SK-N-SH treated with all-trans-retinoic acid at 6 μM for 48 hours (cell line): ENCODE measurements at regions not wholly inside any gene's neighbourhood (a gene's known extent, or its start where the extent isn't known, plus 50 kb on each side); places are given as distances from the start of the nearest gene placed in this dataset.

ENCODE experiments used
- ATAC-seq: fragments of 200-7000 bp; cut with Tn5 transposase; 3 replicates; pipeline ENCODE4 v1.9.1; 2020; ENCODE audit warnings: mild to moderate bottlenecking, moderate library complexity
- ARNTL ChIP-seq: fragments of 450-650 bp; formaldehyde crosslinking; IDR thresholded peaks from 2 replicates; pipeline ENCODE4 v1.5.0; 2020; ENCODE audit warnings: low read depth, mild to moderate bottlenecking, moderate library complexity, borderline replicate concordance
- CREB5 ChIP-seq: fragments of 250-450 bp; sonication (Bioruptor Pico); IDR thresholded peaks from 2 replicates; pipeline ENCODE4 v1.5.1; 2020; ENCODE audit warnings: low read depth, mild to moderate bottlenecking, moderate library complexity
- CSDC2 ChIP-seq: fragments of 250-450 bp; sonication (Bioruptor Pico); IDR thresholded peaks from 2 replicates; pipeline ENCODE4 v1.5.0; 2020; ENCODE audit warnings: mild to moderate bottlenecking, moderate library complexity
- CSRNP3 ChIP-seq: fragments of 250-450 bp; sonication (Bioruptor Pico); IDR thresholded peaks from 2 replicates; pipeline ENCODE4 v1.5.1; 2021; ENCODE audit warnings: mild to moderate bottlenecking, moderate library complexity
- ESRRG ChIP-seq: fragments of 250-450 bp; sonication (Bioruptor Pico); IDR thresholded peaks from 2 replicates; pipeline ENCODE4 v1.6.1; 2021; ENCODE audit warnings: mild to moderate bottlenecking
- GLIS3 ChIP-seq: fragments of 250-450 bp; sonication (Bioruptor Pico); IDR thresholded peaks from 2 replicates; pipeline ENCODE4 v1.5.0; 2020; ENCODE audit warnings: mild to moderate bottlenecking, moderate library complexity
- ISL1 ChIP-seq: fragments of 250-450 bp; sonication (Bioruptor Pico); IDR thresholded peaks from 2 replicates; pipeline ENCODE4 v2.1.2; 2022; ENCODE audit warnings: mild to moderate bottlenecking, moderate library complexity
- OSR1 ChIP-seq: fragments of 250-450 bp; sonication (Bioruptor Pico); IDR thresholded peaks from 2 replicates; pipeline ENCODE4 v1.8.0; 2022; ENCODE audit warnings: moderate library complexity, mild to moderate bottlenecking, inconsistent platforms
- PATZ1 ChIP-seq: fragments of 250-450 bp; sonication (Bioruptor Pico); IDR thresholded peaks from 2 replicates; pipeline ENCODE4 v1.8.0; 2020; ENCODE audit warnings: mild to moderate bottlenecking, moderate library complexity, borderline replicate concordance
- POU6F1 ChIP-seq: fragments of 250-450 bp; sonication (Bioruptor Pico); IDR thresholded peaks from 2 replicates; pipeline ENCODE4 v1.8.0; 2021; ENCODE audit warnings: low read depth, mild to moderate bottlenecking, moderate library complexity, borderline replicate concordance
- RARB ChIP-seq: fragments of 250-450 bp; sonication (Bioruptor Pico); IDR thresholded peaks from 2 replicates; pipeline ENCODE4 v1.8.0; 2021; ENCODE audit warnings: mild to moderate bottlenecking, moderate library complexity
- SNAI2 ChIP-seq: fragments of 250-450 bp; sonication (Bioruptor Pico); IDR thresholded peaks from 2 replicates; pipeline ENCODE4 v1.5.0; 2020; ENCODE audit warnings: mild to moderate bottlenecking, moderate library complexity
- TCF4 ChIP-seq: fragments of 250-450 bp; sonication (Bioruptor Pico); IDR thresholded peaks from 2 replicates; pipeline ENCODE4 v1.8.0; 2021; ENCODE audit warnings: mild to moderate bottlenecking, moderate library complexity, borderline replicate concordance
- TOX ChIP-seq: fragments of 250-450 bp; sonication (Bioruptor Pico); IDR thresholded peaks from 2 replicates; pipeline ENCODE4 v1.8.0; 2021; ENCODE audit warnings: mild to moderate bottlenecking, moderate library complexity, borderline replicate concordance
- TSHZ2 ChIP-seq: fragments of 250-450 bp; sonication (Bioruptor Pico); IDR thresholded peaks from 2 replicates; pipeline ENCODE4 v1.5.0; 2020; ENCODE audit warnings: mild to moderate bottlenecking, moderate library complexity
- ZC3H10 ChIP-seq: fragments of 250-450 bp; sonication (Bioruptor Pico); IDR thresholded peaks from 2 replicates; pipeline ENCODE4 v1.5.1; 2021; ENCODE audit warnings: mild to moderate bottlenecking, moderate library complexity
- ZFP3 ChIP-seq: fragments of 250-450 bp; sonication (Bioruptor Pico); IDR thresholded peaks from 2 replicates; pipeline ENCODE4 v1.5.0; 2020; ENCODE audit warnings: mild to moderate bottlenecking, moderate library complexity
- ZNF565 ChIP-seq: fragments of 450-650 bp; formaldehyde crosslinking; conservative IDR thresholded peaks from 2 replicates; pipeline ENCODE4 v1.5.0; 2020; ENCODE audit warnings: low read depth, mild to moderate bottlenecking, moderate library complexity
- ZNF70 ChIP-seq: fragments of 450-650 bp; formaldehyde crosslinking; IDR thresholded peaks from 2 replicates; pipeline ENCODE4 v1.5.0; 2020; ENCODE audit warnings: mild to moderate bottlenecking, moderate library complexity
- ZNF8 ChIP-seq: fragments of 450-650 bp; formaldehyde crosslinking; IDR thresholded peaks from 2 replicates; pipeline ENCODE4 v1.5.0; 2020; ENCODE audit warnings: mild to moderate bottlenecking, moderate library complexity

GRCh38 chr14:89628521-89628920, 211.5 kb upstream of the FOXN3 start:
- TF ChIP-seq ZNF565 (CRISPR knock-in tag) (no peak), CSDC2 (CRISPR knock-in tag) (no peak), TCF4 (CRISPR knock-in tag) (no peak), TSHZ2 (no peak), RARB (CRISPR knock-in tag) (no peak), POU6F1 (CRISPR knock-in tag) (no peak), ZNF8 (CRISPR knock-in tag) (no peak), ZFP3 (CRISPR knock-in tag) (no peak), ZC3H10 (no peak), TOX (no peak), CREB5 (CRISPR knock-in tag) (no peak), OSR1 (no peak), ESRRG (no peak), SNAI2 (CRISPR knock-in tag) (no peak), ISL1 (CRISPR knock-in tag) (no peak), PATZ1 (CRISPR knock-in tag) (no peak)
- ATAC-seq: no peak

GRCh38 chr14:89626233-89626806, 209.3 kb upstream of the FOXN3 start:
- TF ChIP-seq RARB (CRISPR knock-in tag) (no peak), TOX (no peak), CSRNP3 (no peak), SNAI2 (CRISPR knock-in tag) (no peak), ZNF8 (CRISPR knock-in tag) (no peak), PATZ1 (CRISPR knock-in tag) (no peak), ZNF565 (CRISPR knock-in tag) (no peak), ARNTL (CRISPR knock-in tag) (no peak), ESRRG (no peak), GLIS3 (CRISPR knock-in tag) (no peak), TSHZ2 (no peak), POU6F1 (CRISPR knock-in tag) (no peak), ZNF70 (CRISPR knock-in tag) (no peak), CSDC2 (CRISPR knock-in tag) (no peak), TCF4 (CRISPR knock-in tag) (no peak)
- ATAC-seq: no peak
